Testis (tissue), 2 donors: ENCODE measurements at regions not wholly inside any gene's neighbourhood (a gene's known extent, or its start where the extent isn't known, plus 50 kb on each side); places are given as distances from the start of the nearest gene placed in this dataset.

Experiments used
- DNase-seq: peaks from one replicate; pipeline ENCODE4 v3.0.0-alpha.2; 2019
- H3K27ac ChIP-seq, 2 donors: fragments of 200-600 bp; sonication (generic); one replicate each; pipeline ENCODE4 v1.5.1; 2019
- H3K27me3 ChIP-seq: fragments of 200-600 bp; sonication (generic); one replicate; pipeline ENCODE4 v1.5.1; 2019
- H3K36me3 ChIP-seq: fragments of 200-600 bp; sonication (generic); one replicate; pipeline ENCODE4 v1.5.1; 2017; ENCODE audit warnings: low read depth; ENCODE audit errors: missing control alignments
- H3K4me1 ChIP-seq: fragments of 200-600 bp; sonication (generic); one replicate; pipeline ENCODE4 v1.5.1; 2019
- H3K4me3 ChIP-seq, 2 donors: fragments of 200-600 bp; sonication (generic); one replicate each; pipeline ENCODE4 v1.5.1; 2017 to 2019
- H3K9me3 ChIP-seq: fragments of 200-600 bp; sonication (generic); one replicate; pipeline ENCODE4 v1.5.1; 2017
- POLR2A ChIP-seq: fragments of 450-650 bp; IDR thresholded peaks from one replicate; pipeline ENCODE4 v1.6.1; 2017; ENCODE audit warnings: antibody characterized with exemption, mild to moderate bottlenecking, moderate library complexity
- WGBS, 2 donors: methylation state at CpG; one replicate each; pipeline ENCODE4 v1.1.5; 2018; 5-methylcytosine and 5-hydroxymethylcytosine counted together
- intact Hi-C: fragments of 100-400 bp; cut with DNase I; formaldehyde crosslinking; loops from one replicate; pipeline ENCODE4 v1.15.1; 2023; ENCODE audit warnings: low total_unique reads
- TF ChIP-seq, protein P1 (sequence below), 3 experiments: fragments of 450-650 bp in 2 of 3; fragments of 200-600 bp in 1 of 3; sonication (generic) in 1 of 3; IDR thresholded peaks; one replicate each; pipeline ENCODE4 v1.5.1; 2016 to 2019; ENCODE audit warnings: antibody characterized with exemption in 3 of 3, mild to moderate bottlenecking in 2 of 3, moderate library complexity in 1 of 3

DNA sequence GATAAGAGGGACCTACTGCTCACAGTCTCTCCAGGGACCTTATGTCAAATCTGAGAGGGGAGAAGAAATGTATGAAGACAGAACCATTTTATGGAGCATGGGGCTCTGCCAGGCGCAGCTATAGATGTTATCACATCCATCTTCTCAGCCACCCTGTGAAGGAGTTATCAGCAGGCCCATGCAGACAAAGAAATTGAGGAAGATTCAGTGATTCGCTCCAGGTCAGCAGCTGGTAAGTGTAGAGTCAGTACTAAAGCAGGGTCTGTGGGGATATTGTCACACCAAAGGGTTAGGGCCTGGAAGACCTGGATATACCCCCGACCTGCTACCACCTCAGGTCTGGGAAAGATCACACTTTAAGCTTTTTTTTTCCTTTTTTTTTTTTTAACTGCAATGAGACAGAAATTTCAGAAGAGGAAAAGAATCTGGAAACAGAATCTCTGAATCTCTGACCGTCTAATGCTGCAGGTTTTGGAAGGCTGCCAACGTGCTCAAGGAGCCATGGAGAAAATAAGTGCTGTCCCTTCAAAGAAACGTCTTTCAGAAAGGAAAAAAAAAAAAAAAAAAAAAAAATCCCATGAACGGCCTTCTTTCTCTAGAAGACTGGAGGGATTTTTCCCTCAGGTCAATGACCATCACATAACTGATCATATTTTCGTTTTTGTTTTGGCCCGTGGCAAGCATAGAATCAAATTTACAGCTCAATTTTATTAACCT lies 73.3 kb upstream of the PLEKHG7 start:
- no peak overlapping the region for H3K4me3 ChIP-seq
- H3K27me3 ChIP-seq = no peaks in the 10 kb centered on the region
- no peak overlapping the region for H3K27ac ChIP-seq
- TF ChIP-seq POLR2A = no peak
- TF ChIP-seq, protein P1, sequence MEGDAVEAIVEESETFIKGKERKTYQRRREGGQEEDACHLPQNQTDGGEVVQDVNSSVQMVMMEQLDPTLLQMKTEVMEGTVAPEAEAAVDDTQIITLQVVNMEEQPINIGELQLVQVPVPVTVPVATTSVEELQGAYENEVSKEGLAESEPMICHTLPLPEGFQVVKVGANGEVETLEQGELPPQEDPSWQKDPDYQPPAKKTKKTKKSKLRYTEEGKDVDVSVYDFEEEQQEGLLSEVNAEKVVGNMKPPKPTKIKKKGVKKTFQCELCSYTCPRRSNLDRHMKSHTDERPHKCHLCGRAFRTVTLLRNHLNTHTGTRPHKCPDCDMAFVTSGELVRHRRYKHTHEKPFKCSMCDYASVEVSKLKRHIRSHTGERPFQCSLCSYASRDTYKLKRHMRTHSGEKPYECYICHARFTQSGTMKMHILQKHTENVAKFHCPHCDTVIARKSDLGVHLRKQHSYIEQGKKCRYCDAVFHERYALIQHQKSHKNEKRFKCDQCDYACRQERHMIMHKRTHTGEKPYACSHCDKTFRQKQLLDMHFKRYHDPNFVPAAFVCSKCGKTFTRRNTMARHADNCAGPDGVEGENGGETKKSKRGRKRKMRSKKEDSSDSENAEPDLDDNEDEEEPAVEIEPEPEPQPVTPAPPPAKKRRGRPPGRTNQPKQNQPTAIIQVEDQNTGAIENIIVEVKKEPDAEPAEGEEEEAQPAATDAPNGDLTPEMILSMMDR (IDR thresholded peaks at IDR 0.05) = no peak
- H3K9me3 ChIP-seq = no peaks in the 10 kb centered on the region
- H3K4me1 ChIP-seq = no peaks in the 10 kb centered on the region
- H3K36me3 ChIP-seq = no peaks in the 10 kb centered on the region
- no peak for DNase-seq
- 56 to 60% methylated on average over 9 of the region's 9 CpGs for WGBS, 2 donors
- intact Hi-C loops = no loop called here

DNA sequence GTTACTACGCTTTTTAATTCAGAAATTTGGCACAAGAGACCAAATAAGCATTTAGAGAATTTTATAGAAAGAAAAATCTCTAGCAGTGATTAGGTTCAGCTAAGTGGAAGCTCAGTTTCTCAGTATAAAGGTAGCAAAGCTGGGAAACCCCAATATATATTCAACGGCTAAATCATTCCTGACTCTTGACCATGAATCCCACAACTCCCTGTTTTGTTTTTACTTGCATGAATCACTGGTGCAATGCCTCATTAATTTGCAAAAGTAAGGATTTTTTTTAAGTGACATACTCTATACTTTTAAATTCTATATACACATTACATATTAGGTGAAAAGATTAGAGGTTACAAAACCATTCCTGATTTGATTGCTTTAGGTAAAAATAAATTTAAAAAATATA lies 74.3 kb upstream of the PLEKHG7 start:
- H3K36me3 ChIP-seq = no peaks in the 10 kb centered on the region
- no peak overlapping the region for H3K27ac ChIP-seq
- no peak overlapping the region for H3K4me3 ChIP-seq
- DNase-seq = no peak
- no peaks in the 10 kb centered on the region for H3K4me1 ChIP-seq
- no peaks in the 10 kb centered on the region for H3K27me3 ChIP-seq
- H3K9me3 ChIP-seq = no peaks in the 10 kb centered on the region
- intact Hi-C loops = no loop called here
- 90 to 99% methylated on average over 2 of the region's 2 CpGs for WGBS, 2 donors
- TF ChIP-seq, protein P1 (IDR thresholded peaks at IDR 0.05) = no peak
- TF ChIP-seq POLR2A = no peak

DNA sequence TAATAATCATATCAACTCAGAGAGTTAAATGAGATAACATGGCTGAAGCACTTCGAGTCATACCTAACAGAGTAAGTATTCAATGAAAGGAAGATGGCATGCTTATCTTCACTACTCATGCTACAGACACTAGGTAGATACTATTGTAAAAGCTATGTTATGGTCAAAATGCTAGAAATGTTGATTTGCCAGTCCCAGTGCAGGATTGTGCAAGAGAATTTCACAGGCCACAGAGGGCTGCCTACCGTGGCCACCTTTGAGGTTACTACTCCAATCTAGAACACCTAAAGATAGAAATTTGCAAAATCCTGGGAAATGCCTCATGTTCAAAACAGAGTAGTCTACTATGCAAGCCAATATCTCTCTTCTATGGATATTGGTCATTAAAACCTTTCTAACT lies 75.3 kb upstream of the PLEKHG7 start:
- DNase-seq = no peak
- intact Hi-C loops = no loop called here
- Histone ChIP-seq H3K27ac (no peak overlapping the region), H3K27me3 (no peaks in the 10 kb centered on the region), H3K4me1 (no peaks in the 10 kb centered on the region), H3K36me3 (no peaks in the 10 kb centered on the region), H3K4me3 (no peak overlapping the region), H3K9me3 (no peaks in the 10 kb centered on the region)
- no peak for TF ChIP-seq POLR2A
- TF ChIP-seq, protein P1 (IDR thresholded peaks at IDR 0.05) = no peak
- WGBS, 2 donors = 91 to 93% methylated on average over 2 of the region's 2 CpGs

DNA sequence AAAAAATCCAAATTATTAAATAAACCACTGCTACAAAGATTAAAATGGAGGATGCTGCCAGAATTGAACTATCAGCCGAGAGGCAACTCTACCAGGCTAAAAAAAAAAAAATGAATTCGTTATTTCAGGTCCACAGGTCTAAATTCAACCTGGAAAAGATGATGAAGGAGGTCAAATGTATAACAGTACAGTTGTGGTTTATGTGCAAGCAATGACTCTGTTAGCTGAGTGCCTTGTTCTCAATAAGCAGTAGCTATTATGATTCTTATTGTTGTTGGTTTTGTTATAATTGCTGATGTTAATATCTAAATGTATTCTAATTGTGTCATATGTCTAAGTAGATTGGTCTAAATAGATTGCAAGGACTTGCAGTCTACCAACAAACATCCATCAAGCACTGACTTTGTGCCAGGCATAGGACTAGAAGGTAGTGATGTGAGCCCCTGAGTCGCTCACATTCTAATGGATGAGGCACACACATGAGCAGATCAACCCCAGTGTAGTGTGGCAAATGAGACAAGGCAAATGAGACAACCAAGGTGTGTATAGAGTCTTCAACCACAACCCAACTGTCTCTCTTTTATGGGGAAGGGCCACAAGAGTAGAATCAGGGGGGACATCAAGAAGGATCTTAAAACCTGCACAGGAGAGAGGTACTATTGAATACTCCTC lies 77.0 kb upstream of the PLEKHG7 start:
- H3K27me3 ChIP-seq = no peaks in the 10 kb centered on the region
- DNase-seq = no peak
- WGBS, 2 donors = 82 to 97% methylated on average over 3 of the region's 3 CpGs
- no peaks in the 10 kb centered on the region for H3K4me1 ChIP-seq
- H3K36me3 ChIP-seq = no peaks in the 10 kb centered on the region
- no peak overlapping the region for H3K4me3 ChIP-seq
- TF ChIP-seq POLR2A = no peak
- TF ChIP-seq, protein P1 (IDR thresholded peaks at IDR 0.05) = no peak
- intact Hi-C loops = no loop called here
- no peaks in the 10 kb centered on the region for H3K9me3 ChIP-seq
- no peak overlapping the region for H3K27ac ChIP-seq

DNA sequence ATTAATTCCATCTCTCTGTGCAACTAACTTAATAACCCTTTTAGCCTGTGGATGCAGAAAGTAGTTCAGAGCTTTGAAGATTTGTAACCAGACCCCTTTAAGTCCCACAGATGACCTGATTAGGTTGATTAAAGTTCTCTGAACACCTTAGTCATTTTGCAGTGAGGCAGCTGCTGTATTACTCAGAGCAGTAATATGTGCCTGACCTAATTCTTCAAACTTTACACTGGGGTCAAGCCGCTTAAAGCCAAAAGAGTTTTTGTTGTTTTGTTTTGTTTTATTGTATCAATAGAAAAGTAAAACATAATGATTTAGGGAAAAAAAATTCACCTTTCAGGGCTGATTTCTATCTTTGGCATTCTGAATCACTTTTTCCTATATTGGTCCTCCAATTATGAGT lies 78.6 kb upstream of the PLEKHG7 start:
- Histone ChIP-seq H3K4me1 (no peaks in the 10 kb centered on the region), H3K27ac (no peak overlapping the region), H3K9me3 (no peaks in the 10 kb centered on the region), H3K36me3 (no peaks in the 10 kb centered on the region), H3K27me3 (no peaks in the 10 kb centered on the region), H3K4me3 (no peak overlapping the region)
- intact Hi-C loops = no loop called here
- 89 to 92% methylated on average over 1 of the region's 1 CpG for WGBS, 2 donors
- no peak for DNase-seq
- TF ChIP-seq, protein P1 (IDR thresholded peaks at IDR 0.05) = no peak
- TF ChIP-seq POLR2A = no peak
